B cell (primary cell): ENCODE measurements at regions not wholly inside any gene's neighbourhood (a gene's known extent, or its start where the extent isn't known, plus 50 kb on each side); places are given as distances from the start of the nearest gene placed in this dataset.

Source experiments
- ATAC-seq: fragments of 200-7000 bp; cut with Tn5 transposase; one replicate; pipeline ENCODE4 v1.10.0; 2021; ENCODE audit warnings: low read depth, mild to moderate bottlenecking, moderate number of reproducible peaks, moderate library complexity
- CTCF ChIA-PET: fragments of 350-600 bp; sonication (Branson Sonifier 250); formaldehyde crosslinking; loops from one replicate; lab custom pipeline; 2021; ENCODE audit warnings: antibody characterized with exemption, inconsistent platforms; lab: Charles Lee
- POLR2A ChIA-PET: fragments of 350-600 bp; sonication (Branson Sonifier 250); formaldehyde crosslinking; loops from one replicate; lab custom pipeline; 2021; ENCODE audit warnings: antibody characterized with exemption; lab: Charles Lee
- DNase-seq: peaks from one replicate; pipeline ENCODE4 v3.0.0; 2013
- H2AFZ ChIP-seq: 2 replicates; pipeline ENCODE4 v1.6.1; 2012; ENCODE audit warnings: mild to moderate bottlenecking, low read depth, low read length; ENCODE audit not compliant: insufficient read depth, poor library complexity, severe bottlenecking
- H3K27ac ChIP-seq, 2 donors: 1 replicate in 1 of 2; 2 replicates in 1 of 2; pipeline ENCODE4 v1.5.1; 2012 to 2013; ENCODE audit warnings: low read length in 2 of 2, mild to moderate bottlenecking in 2 of 2, moderate library complexity in 1 of 2
- H3K27me3 ChIP-seq, 4 experiments: fragments of 200-600 bp in 1 of 4; sonication (generic) in 1 of 4; replicated peaks in 1 of 4; 1 replicate in 2 of 4; 2 replicates in 2 of 4; pipeline versions ENCODE4 v1.6.1 to v1.7.0; 2013 to 2016; ENCODE audit warnings: low read length in 3 of 4, mild to moderate bottlenecking in 2 of 4, mixed read lengths in 1 of 4, moderate library complexity in 1 of 4; ENCODE audit not compliant: insufficient read depth in 4 of 4, control insufficient read depth in 3 of 4; ENCODE audit errors: control extremely low read depth in 1 of 4
- H3K36me3 ChIP-seq, 2 experiments: replicated peaks in 1 of 2; 1 replicate in 1 of 2; 2 replicates in 1 of 2; pipeline versions ENCODE4 v1.6.1 to v1.7.1; 2013; ENCODE audit warnings: low read length in 1 of 2; ENCODE audit not compliant: insufficient read depth in 2 of 2, control insufficient read depth in 1 of 2; ENCODE audit errors: control extremely low read depth in 1 of 2, extremely low read depth in 1 of 2
- H3K4me1 ChIP-seq, 2 donors: fragments of 200-600 bp in 1 of 2; sonication (generic) in 1 of 2; 1 replicate in 1 of 2; 2 replicates in 1 of 2; pipeline versions ENCODE4 v1.5.1 to v1.6.1; 2013 to 2017; ENCODE audit warnings: low read length in 2 of 2; ENCODE audit not compliant: control insufficient read depth in 2 of 2, insufficient read depth in 2 of 2
- H3K4me2 ChIP-seq: replicated peaks from 2 replicates; pipeline ENCODE3; 2012; ENCODE audit warnings: mild to moderate bottlenecking, low read depth, low read length; ENCODE audit not compliant: poor library complexity, severe bottlenecking
- H3K4me3 ChIP-seq, 5 experiments: fragments of 200-600 bp in 1 of 5; sonication (generic) in 1 of 5; 1 replicate in 3 of 5; 2 replicates in 2 of 5; pipeline versions ENCODE4 v1.5.1 to v1.7.0; 2011 to 2016; ENCODE audit warnings: low read length in 4 of 5, mild to moderate bottlenecking in 4 of 5, low read depth in 2 of 5, control low read depth in 1 of 5, moderate library complexity in 1 of 5; ENCODE audit not compliant: insufficient read depth in 1 of 5; ENCODE audit errors: control extremely low read depth in 1 of 5, extremely low read depth in 1 of 5
- H3K79me2 ChIP-seq: fragments of 200-600 bp; sonication (generic); one replicate; pipeline ENCODE4 v1.6.0; 2016; ENCODE audit warnings: low read length; ENCODE audit not compliant: control insufficient read depth, insufficient read depth
- H3K9ac ChIP-seq: fragments of 200-600 bp; sonication (generic); 2 replicates; pipeline ENCODE4 v1.6.1; 2017; ENCODE audit warnings: mild to moderate bottlenecking, low read length, moderate library complexity
- H3K9me3 ChIP-seq, 3 donors: one replicate each; pipeline versions ENCODE4 v1.6.1 to v1.7.1; 2013; ENCODE audit warnings: low read length in 2 of 3; ENCODE audit not compliant: control insufficient read depth in 2 of 3, insufficient read depth in 1 of 3; ENCODE audit errors: control extremely low read depth in 1 of 3
- H4K20me1 ChIP-seq: 2 replicates; pipeline ENCODE4 v1.6.0; 2012; ENCODE audit warnings: mild to moderate bottlenecking, low read length; ENCODE audit not compliant: insufficient read depth, control insufficient read depth, poor library complexity, severe bottlenecking
- H3K27ac Mint-ChIP-seq: one replicate; pipeline ENCODE4 v1.8.0; 2021; ENCODE audit warnings: mixed read lengths
- H3K27me3 Mint-ChIP-seq: one replicate; pipeline ENCODE4 v1.8.0; 2021; ENCODE audit warnings: mixed read lengths
- H3K4me1 Mint-ChIP-seq: one replicate; pipeline ENCODE4 v1.8.0; 2021; ENCODE audit warnings: mixed read lengths
- H3K4me3 Mint-ChIP-seq: one replicate; pipeline ENCODE4 v1.8.0; 2021; ENCODE audit warnings: mixed read lengths
- H3K9me3 Mint-ChIP-seq: one replicate; pipeline ENCODE4 v1.8.0; 2022; ENCODE audit warnings: mixed read lengths; ENCODE audit not compliant: insufficient read depth
- CTCF ChIP-seq: fragments of 200-600 bp; IDR thresholded peaks from one replicate; pipeline ENCODE4 v1.8.0; 2022; ENCODE audit warnings: antibody characterized with exemption, mild to moderate bottlenecking
- EZH2 ChIP-seq: IDR thresholded peaks from 2 replicates; pipeline ENCODE4 v1.6.1; 2012; ENCODE audit warnings: borderline replicate concordance, low read depth, mild to moderate bottlenecking, moderate library complexity, low read length; ENCODE audit not compliant: insufficient read depth, poor library complexity, severe bottlenecking
- WGBS: methylation state at CpG from one replicate; pipeline ENCODE4 v1.1.5; 2013; ENCODE audit warnings: missing lambda C conversion rate; ENCODE audit not compliant: insufficient coverage; 5-methylcytosine and 5-hydroxymethylcytosine counted together
- intact Hi-C: fragments of 100-400 bp; cut with micrococcal nuclease; formaldehyde crosslinking; loops from one replicate; pipeline ENCODE4 v1.10.0; 2022

GRCh38 chr3:148083526-148084182 lies 614.0 kb upstream of the AGTR1 start:
- no peaks in the 10 kb centered on the region for H3K9me3 Mint-ChIP-seq
- Histone ChIP-seq H4K20me1 (no peaks in the 10 kb centered on the region), H3K9me3 (no peaks in the 10 kb centered on the region), H3K79me2 (no peaks in the 10 kb centered on the region), H2AFZ (no peak overlapping the region), H3K27me3 (no peaks in the 10 kb centered on the region), H3K4me1 (no peaks in the 10 kb centered on the region), H3K36me3 (no peaks in the 10 kb centered on the region), H3K9ac (no peak overlapping the region), H3K4me2 (no peak overlapping the region), H3K4me3 (no peak overlapping the region), H3K27ac (no peak overlapping the region)
- H3K27ac Mint-ChIP-seq = no peak overlapping the region
- intact Hi-C loops = no loop called here
- DNase-seq (no peak), ATAC-seq (no peak)
- no peaks in the 10 kb centered on the region for H3K4me1 Mint-ChIP-seq
- TF ChIP-seq CTCF = no peak
- TF ChIP-seq EZH2 = no peak
- POLR2A ChIA-PET = no interaction called here
- no peaks in the 10 kb centered on the region for H3K27me3 Mint-ChIP-seq
- H3K4me3 Mint-ChIP-seq = no peak overlapping the region
- CTCF ChIA-PET = no interaction called here
- 74% methylated on average over 3 of the region's 8 CpGs for WGBS

- ChIA-PET CTCF (interaction anchor here (0.6 kb wide), 1 partner anchor 760 kb away, joined by 3 read pairs; no protein-coding TSS in a partner anchor), POLR2A (no interaction called here)
- intact Hi-C loops = no loop called here
- H3K4me1 ChIP-seq = no peaks in the 10 kb centered on the region
- no peak overlapping the region for H3K4me3 ChIP-seq
- Mint-ChIP-seq H3K9me3 (no peaks in the 10 kb centered on the region), H3K4me1 (no peaks in the 10 kb centered on the region), H3K4me3 (no peak overlapping the region), H3K27ac (no peak overlapping the region), H3K27me3 (no peaks in the 10 kb centered on the region)
- no peaks in the 10 kb centered on the region for H3K27me3 ChIP-seq
- DNase-seq (no peak), ATAC-seq (no peak)
- H3K79me2 ChIP-seq = no peaks in the 10 kb centered on the region
- H3K9ac ChIP-seq = no peak overlapping the region
- no peak overlapping the region for H2AFZ ChIP-seq
- H4K20me1 ChIP-seq = no peaks in the 10 kb centered on the region
- no peak overlapping the region for H3K4me2 ChIP-seq
- no peaks in the 10 kb centered on the region for H3K9me3 ChIP-seq
- TF ChIP-seq EZH2 = no peak
- no peak for TF ChIP-seq CTCF
- H3K27ac ChIP-seq = no peak overlapping the region
- H3K36me3 ChIP-seq = no peaks in the 10 kb centered on the region
- WGBS = 87% methylated on average over 3 of the region's 4 CpGs
Measured at GRCh38 chr3:148084931-148085330, 612.8 kb upstream of the AGTR1 start.
